ENCODE measurements at regions not wholly inside any gene's neighbourhood (a gene's known extent, or its start where the extent isn't known, plus 50 kb on each side); places are given as distances from the start of the nearest gene placed in this dataset.

GRCh38 chr13:104314926-104315535 is 1248.8 kb upstream of the SLC10A2 start:
- no peak for DNase-seq (ENCODE audit: low read depth)

GRCh38 chr13:104314321-104314720 is 1248.1 kb upstream of the SLC10A2 start:
- no peak for DNase-seq (ENCODE audit: low read depth)

- no peak for DNase-seq (ENCODE audit: low read depth)
Observed at GRCh38 chr13:104310861-104311260, 1244.6 kb upstream of the SLC10A2 start.

GRCh38 chr13:104309431-104309830 is 1243.2 kb upstream of the SLC10A2 start:
- DNase-seq (ENCODE audit: low read depth), result no peak

GRCh38 chr13:104301171-104301975 is 1235.2 kb upstream of the SLC10A2 start:
- DNase-seq (ENCODE audit: low read depth), result no peak

- DNase-seq (ENCODE audit: low read depth), result no peak
Observed at GRCh38 chr13:104297075-104297474, 1230.9 kb upstream of the SLC10A2 start.

- no peak for DNase-seq (ENCODE audit: low read depth)
Observed at GRCh38 chr13:104296286-104296685, 1230.1 kb upstream of the SLC10A2 start.

GRCh38 chr13:104295537-104295936 is 1229.3 kb upstream of the SLC10A2 start:
- DNase-seq (ENCODE audit: low read depth), result no peak

- DNase-seq (ENCODE audit: low read depth), result no peak
Observed at GRCh38 chr13:104289400-104289799, 1223.2 kb upstream of the SLC10A2 start.

GRCh38 chr13:104288496-104288895 is 1222.3 kb upstream of the SLC10A2 start:
- DNase-seq (ENCODE audit: low read depth), result no peak

GRCh38 chr13:104286566-104287290 is 1220.5 kb upstream of the SLC10A2 start:
- no peak for DNase-seq (ENCODE audit: low read depth)

- DNase-seq (ENCODE audit: low read depth), result no peak
Observed at GRCh38 chr13:104281910-104282309, 1215.7 kb upstream of the SLC10A2 start.

GRCh38 chr13:104270731-104271130 is 1204.5 kb upstream of the SLC10A2 start:
- no peak for DNase-seq (ENCODE audit: low read depth)

GRCh38 chr13:104267206-104267811 is 1201.1 kb upstream of the SLC10A2 start:
- no peak for DNase-seq (ENCODE audit: low read depth)

- DNase-seq (ENCODE audit: low read depth), result no peak
Observed at GRCh38 chr13:104256701-104257100, 1190.5 kb upstream of the SLC10A2 start.

- no peak for DNase-seq (ENCODE audit: low read depth)
Observed at GRCh38 chr13:104253063-104253680, 1187.0 kb upstream of the SLC10A2 start.

- DNase-seq (ENCODE audit: low read depth), result no peak
Observed at GRCh38 chr13:104251931-104252330, 1185.7 kb upstream of the SLC10A2 start.

- DNase-seq (ENCODE audit: low read depth), result no peak
Observed at GRCh38 chr13:104246955-104247354, 1180.7 kb upstream of the SLC10A2 start.

- no peak for DNase-seq (ENCODE audit: low read depth)
Observed at GRCh38 chr13:104206450-104207044, 1140.3 kb upstream of the SLC10A2 start.

- no peak for DNase-seq (ENCODE audit: low read depth)
Observed at GRCh38 chr13:104204177-104204576, 1138.0 kb upstream of the SLC10A2 start.

- no peak for DNase-seq (ENCODE audit: low read depth)
Observed at GRCh38 chr13:104198801-104199200, 1132.6 kb upstream of the SLC10A2 start.

- no peak for DNase-seq (ENCODE audit: low read depth)
Observed at GRCh38 chr13:104196611-104197010, 1130.4 kb upstream of the SLC10A2 start.

All from activated T-helper 1 cell treated with Interleukin-2 at 50 U/mL for 16 hours (primary cell).